ENCODE measurements at regions not wholly inside any gene's neighbourhood (a gene's known extent, or its start where the extent isn't known, plus 50 kb on each side); places are given as distances from the start of the nearest gene placed in this dataset.

- no peak for TF ChIP-seq ZNF70 (CRISPR knock-in tag; IDR thresholded peaks at IDR 0.05)
- TF ChIP-seq GLIS3 (CRISPR knock-in tag; IDR thresholded peaks at IDR 0.05) = no peak
- no peak for TF ChIP-seq ZFP30 (CRISPR knock-in tag; IDR thresholded peaks at IDR 0.05)
- TF ChIP-seq BACH2 (CRISPR knock-in tag; IDR thresholded peaks at IDR 0.05; ENCODE audit: borderline replicate concordance) = no peak
- no peak for TF ChIP-seq ISL1 (CRISPR knock-in tag; IDR thresholded peaks at IDR 0.05)
- TF ChIP-seq SNAI2 (CRISPR knock-in tag; IDR thresholded peaks at IDR 0.05) = no peak
- TF ChIP-seq RARB (CRISPR knock-in tag; IDR thresholded peaks at IDR 0.05) = no peak
- TF ChIP-seq POU6F1 (CRISPR knock-in tag; IDR thresholded peaks at IDR 0.05; ENCODE audit: borderline replicate concordance, low read depth) = no peak
- no peak for TF ChIP-seq ESRRG (CRISPR knock-in tag; IDR thresholded peaks at IDR 0.05)
- no peak for TF ChIP-seq ZC3H10 (CRISPR knock-in tag; IDR thresholded peaks at IDR 0.05)
- TF ChIP-seq TOX (CRISPR knock-in tag; IDR thresholded peaks at IDR 0.05; ENCODE audit: borderline replicate concordance) = no peak
- TF ChIP-seq TCF4 (CRISPR knock-in tag; IDR thresholded peaks at IDR 0.05; ENCODE audit: borderline replicate concordance) = no peak
- TF ChIP-seq ARNTL (CRISPR knock-in tag; IDR thresholded peaks at IDR 0.05; ENCODE audit: borderline replicate concordance, low read depth) = no peak
- no peak for TF ChIP-seq TSHZ2 (CRISPR knock-in tag; IDR thresholded peaks at IDR 0.05)
- TF ChIP-seq PATZ1 (CRISPR knock-in tag; IDR thresholded peaks at IDR 0.05; ENCODE audit: borderline replicate concordance) = no peak
- TF ChIP-seq OSR1 (CRISPR knock-in tag; IDR thresholded peaks at IDR 0.05) = no peak
- TF ChIP-seq ZNF8 (CRISPR knock-in tag; IDR thresholded peaks at IDR 0.05) = no peak
- TF ChIP-seq CREB5 (CRISPR knock-in tag; IDR thresholded peaks at IDR 0.05; ENCODE audit: low read depth) = no peak
- TF ChIP-seq ZFP3 (CRISPR knock-in tag; IDR thresholded peaks at IDR 0.05) = no peak
- ATAC-seq = no peak
Observed at GRCh38 chr4:155005395-155006090, 202.9 kb upstream of the NPY2R start.

- TF ChIP-seq ZC3H10 (CRISPR knock-in tag; IDR thresholded peaks at IDR 0.05) = no peak
- TF ChIP-seq ZNF70 (CRISPR knock-in tag; IDR thresholded peaks at IDR 0.05) = no peak
- no peak for TF ChIP-seq OSR1 (CRISPR knock-in tag; IDR thresholded peaks at IDR 0.05)
- no peak for TF ChIP-seq PATZ1 (CRISPR knock-in tag; IDR thresholded peaks at IDR 0.05; ENCODE audit: borderline replicate concordance)
- TF ChIP-seq ESRRG (CRISPR knock-in tag; IDR thresholded peaks at IDR 0.05) = no peak
- TF ChIP-seq POU6F1 (CRISPR knock-in tag; IDR thresholded peaks at IDR 0.05; ENCODE audit: borderline replicate concordance, low read depth) = no peak
- no peak for TF ChIP-seq ZNF8 (CRISPR knock-in tag; IDR thresholded peaks at IDR 0.05)
- no peak for ATAC-seq
Observed at GRCh38 chr4:155007660-155008176, 200.7 kb upstream of the NPY2R start.

All from SK-N-SH treated with all-trans-retinoic acid at 6 μM for 48 hours (cell line).